ENCODE measurements at regions not wholly inside any gene's neighbourhood (a gene's known extent, or its start where the extent isn't known, plus 50 kb on each side); places are given as distances from the start of the nearest gene placed in this dataset.
A peak's percentile ranks its signal among the peaks of the same experiment; 100 is the strongest.
"Not testable (repeated sequence)": the region's sequence is repeated elsewhere in the genome, so short reads cannot be mapped to it uniquely, and the experiment has no call there.

GRCh38 chr9:78439866-78440830 is 143.2 kb downstream of the PSAT1 start:
- no peak for DNase-seq (ENCODE audit: low read depth)
- TF ChIP-seq CTCF (IDR thresholded peaks at IDR 0.05; ENCODE audit: low read depth, low read length, missing control alignments), result peak; percentile 22
- in situ Hi-C loops (cut with HindIII; ENCODE audit: low sequenced_read_pairs), result no loop called here
- no peak overlapping the region for H3K4me3 ChIP-seq (ENCODE audit: low read depth, low read length)

- in situ Hi-C loops (cut with HindIII; ENCODE audit: low sequenced_read_pairs), result no loop called here
- no peak for TF ChIP-seq CTCF (IDR thresholded peaks at IDR 0.05; ENCODE audit: low read depth, low read length, missing control alignments)
- no peak overlapping the region for H3K4me3 ChIP-seq (ENCODE audit: low read depth, low read length)
- DNase-seq (ENCODE audit: low read depth), result no peak
These were observed 144.5 kb downstream of the PSAT1 start for GRCh38 chr9:78441396-78441795.

GRCh38 chr9:78441822-78442431 is 145.0 kb downstream of the PSAT1 start:
- in situ Hi-C loops (cut with HindIII; ENCODE audit: low sequenced_read_pairs), result no loop called here
- TF ChIP-seq CTCF (IDR thresholded peaks at IDR 0.05; ENCODE audit: low read depth, low read length, missing control alignments), result no peak
- no peak for DNase-seq (ENCODE audit: low read depth)
- no peak overlapping the region for H3K4me3 ChIP-seq (ENCODE audit: low read depth, low read length)

DNA sequence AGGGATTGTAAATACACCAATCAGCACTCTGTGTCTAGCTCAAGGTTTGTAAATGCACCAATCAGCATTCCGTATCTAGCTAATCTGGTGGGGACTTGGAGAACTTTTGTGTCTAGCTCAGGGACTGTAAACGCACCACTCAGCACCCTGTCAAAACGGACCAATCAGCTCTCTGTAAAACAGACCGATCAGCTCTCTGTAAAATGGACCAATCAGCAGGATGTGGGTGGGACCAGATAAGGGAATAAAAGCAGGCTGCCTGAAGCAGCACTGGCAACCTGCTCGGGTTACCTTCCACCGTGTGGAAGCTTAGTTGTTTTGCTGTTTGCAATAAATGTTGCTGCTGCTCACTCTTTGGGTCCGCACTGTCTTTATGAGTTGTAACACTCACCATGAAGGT is 145.7 kb downstream of the PSAT1 start:
- H3K4me3 ChIP-seq (ENCODE audit: low read depth, low read length); DNase-seq (ENCODE audit: low read depth); in situ Hi-C loops (cut with HindIII; ENCODE audit: low sequenced_read_pairs): not testable (repeated sequence)

DNA sequence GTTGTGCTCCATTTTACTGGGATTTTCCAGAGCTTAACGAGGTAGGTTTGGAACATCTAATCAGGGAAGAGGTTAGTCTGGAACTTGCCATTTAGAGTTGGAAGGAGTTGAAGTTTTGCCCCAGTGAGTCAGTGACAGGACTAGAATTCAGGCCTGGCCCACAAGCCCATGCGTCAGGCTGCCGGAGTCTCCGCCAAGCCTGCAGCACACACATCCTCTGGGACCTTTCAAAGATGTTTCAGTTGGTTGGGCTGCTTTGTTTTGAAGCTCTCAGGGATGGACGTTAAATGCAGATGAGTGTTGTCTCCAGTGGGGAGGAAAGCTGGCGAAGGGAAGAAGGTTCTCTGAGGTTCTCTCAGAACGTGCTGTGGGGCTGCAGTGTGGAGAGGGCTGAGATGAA is 147.0 kb downstream of the PSAT1 start:
- no peak for DNase-seq (ENCODE audit: low read depth)
- TF ChIP-seq CTCF (IDR thresholded peaks at IDR 0.05; ENCODE audit: low read depth, low read length, missing control alignments), result no peak
- H3K4me3 ChIP-seq (ENCODE audit: low read depth, low read length), result no peak overlapping the region
- in situ Hi-C loops (cut with HindIII; ENCODE audit: low sequenced_read_pairs), result no loop called here

GRCh38 chr9:78448960-78449673 is 152.2 kb downstream of the PSAT1 start:
- no peak overlapping the region for H3K4me3 ChIP-seq (ENCODE audit: low read depth, low read length)
- no peak for TF ChIP-seq CTCF (IDR thresholded peaks at IDR 0.05; ENCODE audit: low read depth, low read length, missing control alignments)
- in situ Hi-C loops (cut with HindIII; ENCODE audit: low sequenced_read_pairs), result no loop called here
- DNase-seq (ENCODE audit: low read depth), result no peak
